Heart right ventricle (tissue), 16 donors: ENCODE measurements at regions not wholly inside any gene's neighbourhood (a gene's known extent, or its start where the extent isn't known, plus 50 kb on each side); places are given as distances from the start of the nearest gene placed in this dataset.
A peak's percentile ranks its signal among the peaks of the same experiment; 100 is the strongest.

Source experiments
- ATAC-seq, 8 donors: fragments of 200-7000 bp; cut with Tn5 transposase; one replicate each; pipeline ENCODE4 v1.9.1; 2020; ENCODE audit warnings: mild to moderate bottlenecking in 8 of 8, moderate library complexity in 8 of 8, moderate number of reproducible peaks in 1 of 8
- DNase-seq, 2 donors: peaks; one replicate each; pipeline ENCODE4 v3.0.0-alpha.2; 2020
- H3K27ac ChIP-seq, 10 donors: fragments of 200-600 bp; sonication (generic) in 2 of 10; one replicate each; pipeline versions ENCODE4 v1.5.0 to v1.8.0; 2020 to 2022; ENCODE audit warnings: mild to moderate bottlenecking in 3 of 10
- H3K27me3 ChIP-seq, 7 donors: fragments of 200-600 bp; one replicate each; pipeline ENCODE4 v1.8.0; 2021 to 2022; ENCODE audit warnings: mild to moderate bottlenecking in 2 of 7
- H3K36me3 ChIP-seq, 9 donors: fragments of 200-600 bp; sonication (generic) in 1 of 9; one replicate each; pipeline versions ENCODE4 v1.5.0 to v1.8.0; 2020 to 2022; ENCODE audit warnings: mild to moderate bottlenecking in 2 of 9
- H3K4me1 ChIP-seq, 9 donors: fragments of 200-600 bp; sonication (generic) in 1 of 9; one replicate each; pipeline versions ENCODE4 v1.5.0 to v1.8.0; 2020 to 2022; ENCODE audit warnings: mild to moderate bottlenecking in 4 of 9
- H3K4me3 ChIP-seq, 10 donors: fragments of 200-600 bp; sonication (generic) in 2 of 10; one replicate each; pipeline versions ENCODE4 v1.5.0 to v1.8.0; 2020 to 2022; ENCODE audit warnings: mild to moderate bottlenecking in 7 of 10, moderate library complexity in 2 of 10
- H3K9me3 ChIP-seq, 11 donors: fragments of 200-600 bp in 10 of 11; sonication (generic) in 2 of 11; one replicate each; pipeline versions ENCODE4 v1.5.0 to v1.8.0; 2013 to 2022; ENCODE audit warnings: mild to moderate bottlenecking in 2 of 11, control low read depth in 1 of 11, moderate library complexity in 1 of 11
- CTCF ChIP-seq, 9 donors: fragments of 200-600 bp; sonication (generic) in 2 of 9; IDR thresholded peaks; one replicate each; pipeline versions ENCODE4 v1.5.0 to v1.8.0; 2021 to 2022; ENCODE audit warnings: antibody characterized with exemption in 9 of 9, mild to moderate bottlenecking in 5 of 9, moderate library complexity in 1 of 9
- WGBS, 2 donors: extraction: QIAGEN DNeasy Blood & Tissue Kit; methylation state at CpG; one replicate each; pipeline ENCODE4 v1.1.7; 2013; ENCODE audit warnings: inconsistent platforms in 1 of 2; 5-methylcytosine and 5-hydroxymethylcytosine counted together
- intact Hi-C, 10 donors: fragments of 100-400 bp; cut with DNase I; formaldehyde crosslinking; loops; one replicate each; pipeline versions ENCODE4 v1.11.1 to v1.14.2; 2022
- donor health status: Arrhythmogenic right ventricular cardiomyopathy.
- donor health status: ischemic (EF 13 %, LVEDD 7.1; RV severe dilation, severe dysfunction).
- donor health status: healthy with polysubstance abuse.
- donor health status: DM: no; HTN: yes; CAD: no.
- donor health status: DM: no; HTN: no; CAD: no.
- donor health status: ischemic (EF 25% LVEDD 6.9; RV normal size, moderate dysfunction).
- donor health status: ischemic (EF 25% LVEDD 5.7; RV mildly dilated, moderate dysfunction).
- donor health status: healthy.
- donor health status: DM: yes; HTN: yes; CAD: no.
- donor health status: Ischemic cardiomyopathy.
- donor health status: ischemic (EF 35%, LVEDD 5.7; RV mildly dilated, moderate dysfunction).
- donor health status: nonischemic (EF 11% LVEDD 7.7; RV severe dilation, severe dysfunction).
- donor health status: DM: yes; HTN: yes; CAD: no.
- donor health status: PGD.
- donor health status: ischemic (EF 29% LVEDD 5.4; RV normal size, mild dysfunction).
- donor health status: nonischemic (EF 23%, LVEDD 6.1; RV moderate dilation, normal function).

DNA sequence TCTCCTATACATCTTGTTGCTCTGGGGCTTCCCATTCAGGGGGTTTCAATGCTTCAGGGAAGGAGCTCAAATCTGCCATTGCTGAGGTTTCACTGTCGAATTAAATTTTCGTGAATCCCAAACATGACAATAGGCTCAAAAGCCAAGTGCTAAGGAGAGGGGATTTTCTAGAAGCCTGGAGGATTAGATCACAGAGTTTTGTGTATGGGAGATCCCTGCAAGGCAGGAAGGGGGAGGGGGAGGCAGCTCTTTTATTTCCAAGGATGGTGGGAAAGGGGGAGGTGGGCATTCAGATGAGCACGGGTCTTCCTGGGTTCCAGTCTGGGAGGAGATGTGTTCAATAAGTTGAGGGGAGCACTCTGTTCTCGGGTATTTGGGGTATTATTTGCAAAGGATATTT, 69.9 kb upstream of the DLG1 start:
- WGBS, 2 donors: 66 to 71% methylated on average over 4 of the region's 4 CpGs
- H3K4me3 ChIP-seq: no peak overlapping the region
- no peak overlapping the region for H3K27ac ChIP-seq
- DNase-seq (no peak), ATAC-seq (no peak)
- peaks cover 0 to 18% (median 8%) of the 10 kb centered on the region in 9 donors for H3K4me1 ChIP-seq
- no peaks in the 10 kb centered on the region for H3K27me3 ChIP-seq
- no peaks in the 10 kb centered on the region for H3K36me3 ChIP-seq
- H3K9me3 ChIP-seq: no peaks in the 10 kb centered on the region
- intact Hi-C loops: no loop called here
- no peak for TF ChIP-seq CTCF (IDR thresholded peaks at IDR 0.05)

DNA sequence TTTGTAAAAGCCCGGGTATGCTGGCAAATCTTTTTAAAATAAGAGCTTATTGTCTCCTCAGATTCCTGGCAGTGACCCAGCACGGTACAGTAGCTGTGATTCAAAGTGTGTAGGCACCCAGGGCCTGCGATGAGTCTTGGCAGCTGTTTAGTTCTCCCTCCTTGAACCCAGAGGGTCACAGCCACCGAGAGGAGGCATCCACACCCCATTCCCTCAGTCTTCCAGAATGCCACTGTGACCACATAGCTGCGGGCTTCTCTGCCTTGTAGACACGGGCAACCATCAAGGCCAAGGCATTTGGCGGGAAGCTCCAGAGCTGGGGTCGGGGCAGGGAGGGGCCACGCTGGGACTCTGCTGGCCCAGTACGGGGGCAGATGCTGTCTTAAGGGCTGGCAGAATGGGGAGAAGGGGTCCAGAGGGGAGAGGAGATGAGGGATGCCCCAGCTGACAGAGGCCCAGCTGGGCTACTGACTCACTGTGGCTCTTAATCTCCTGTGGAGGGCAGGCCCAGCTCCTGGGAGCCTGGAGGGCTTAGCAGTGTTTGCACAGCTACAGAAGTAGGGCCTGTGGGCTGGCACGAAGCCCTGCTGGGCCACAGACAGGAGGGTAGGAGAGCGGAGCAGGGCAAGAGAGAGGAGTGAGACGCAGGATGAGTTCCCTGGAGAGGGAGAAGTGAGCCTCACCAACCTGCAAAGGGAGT, 68.8 kb upstream of the DLG1 start:
- ATAC-seq: peak in 3 of 8 donors; percentile 27 to 35 (median 29)
- Histone ChIP-seq H3K4me3 (no peak overlapping the region), H3K27ac (no peak overlapping the region)

GRCh38 chr3:197366301-197367044, 68.1 kb upstream of the DLG1 start:
- Histone ChIP-seq H3K4me1 (peaks cover 0 to 18% (median 7%) of the 10 kb centered on the region in 9 donors), H3K4me3 (no peak overlapping the region), H3K36me3 (no peaks in the 10 kb centered on the region), H3K27me3 (no peaks in the 10 kb centered on the region), H3K9me3 (peaks cover 0 to 1% (median 0%) of the 10 kb centered on the region in 11 donors), H3K27ac (no peak overlapping the region)
- ATAC-seq: peak in 3 of 8 donors; percentile 25 to 36 (median 34)
- TF ChIP-seq CTCF (IDR thresholded peaks at IDR 0.05): no peak
- no peak for DNase-seq
- intact Hi-C loops: no loop called here
- WGBS, 2 donors: 80 to 85% methylated on average over 13 of the region's 13 CpGs

More for the DNA sequence above, 68.8 kb upstream of the DLG1 start:
- no peak for TF ChIP-seq CTCF (IDR thresholded peaks at IDR 0.05)
- Histone ChIP-seq H3K36me3 (no peaks in the 10 kb centered on the region), H3K27me3 (no peaks in the 10 kb centered on the region), H3K9me3 (no peaks in the 10 kb centered on the region), H3K4me1 (peaks cover 0 to 18% (median 8%) of the 10 kb centered on the region in 9 donors)
- no peak for DNase-seq
- intact Hi-C loops: no loop called here
- WGBS, 2 donors: 85 to 86% methylated on average over 13 of the region's 13 CpGs

DNA sequence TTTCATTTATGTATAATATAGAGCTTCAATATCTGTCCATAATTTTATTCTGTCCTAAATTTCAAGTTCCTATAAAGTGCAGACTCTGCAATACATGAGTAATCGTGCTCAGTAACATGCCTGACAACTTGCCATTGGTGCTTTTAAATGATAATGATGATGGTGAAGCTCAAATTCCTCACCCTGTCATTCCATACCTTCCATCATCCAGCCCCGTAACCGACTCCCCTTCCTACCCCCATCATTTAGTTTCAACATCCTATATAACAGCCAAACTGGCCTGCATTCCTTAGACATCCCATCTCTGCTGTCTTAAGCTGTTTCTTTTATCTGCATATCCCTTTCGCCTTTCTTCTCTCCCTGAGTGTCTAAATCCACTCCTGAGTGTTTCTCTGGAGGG, 67.2 kb upstream of the DLG1 start:
- no peaks in the 10 kb centered on the region for H3K36me3 ChIP-seq
- H3K27ac ChIP-seq: no peak overlapping the region
- TF ChIP-seq CTCF (IDR thresholded peaks at IDR 0.05): no peak
- H3K27me3 ChIP-seq: no peaks in the 10 kb centered on the region
- no peak for DNase-seq
- 91 to 92% methylated on average over 4 of the region's 4 CpGs for WGBS, 2 donors
- peaks cover 0 to 5% (median 0%) of the 10 kb centered on the region in 11 donors for H3K9me3 ChIP-seq
- intact Hi-C loops: no loop called here
- H3K4me3 ChIP-seq: no peak overlapping the region
- ATAC-seq: no peak
- peaks cover 0 to 18% (median 7%) of the 10 kb centered on the region in 9 donors for H3K4me1 ChIP-seq
